Ishikawa (cell line): ENCODE measurements at regions not wholly inside any gene's neighbourhood (a gene's known extent, or its start where the extent isn't known, plus 50 kb on each side); places are given as distances from the start of the nearest gene placed in this dataset.

Experiments used
- CEBPB ChIP-seq: IDR thresholded peaks from 2 replicates; pipeline ENCODE4 v1.6.1; 2012
- CREB1 ChIP-seq: IDR thresholded peaks from 2 replicates; pipeline ENCODE4 v1.6.1; 2012; ENCODE audit warnings: low read depth
- EGR1 ChIP-seq: IDR thresholded peaks from 2 replicates; pipeline ENCODE4 v1.6.1; 2012
- EP300 ChIP-seq: IDR thresholded peaks from 2 replicates; pipeline ENCODE4 v1.6.1; 2012; ENCODE audit warnings: borderline replicate concordance
- FOXM1 ChIP-seq: IDR thresholded peaks from 2 replicates; pipeline ENCODE4 v1.6.1; 2012; ENCODE audit warnings: low read depth, borderline replicate concordance
- MAX ChIP-seq: IDR thresholded peaks from 2 replicates; pipeline ENCODE4 v1.6.1; 2012
- NFIC ChIP-seq: IDR thresholded peaks from 2 replicates; pipeline ENCODE4 v1.6.1; 2012
- RAD21 ChIP-seq: IDR thresholded peaks from 2 replicates; pipeline ENCODE4 v1.6.1; 2012; ENCODE audit warnings: low read depth
- REST ChIP-seq: IDR thresholded peaks from 2 replicates; pipeline ENCODE4 v1.6.1; 2012; ENCODE audit warnings: low read depth, mild to moderate bottlenecking
- TAF1 ChIP-seq: IDR thresholded peaks from 2 replicates; pipeline ENCODE4 v1.6.1; 2012; ENCODE audit warnings: low read depth, mild to moderate bottlenecking
- TCF12 ChIP-seq: IDR thresholded peaks from 2 replicates; pipeline ENCODE4 v1.6.1; 2012; ENCODE audit warnings: low read depth
- TEAD4 ChIP-seq: IDR thresholded peaks from 2 replicates; pipeline ENCODE4 v1.6.1; 2012
- YY1 ChIP-seq: IDR thresholded peaks from 2 replicates; pipeline ENCODE4 v1.6.1; 2012; ENCODE audit warnings: low read depth
- ZBTB7A ChIP-seq: IDR thresholded peaks from 2 replicates; pipeline ENCODE4 v1.6.1; 2012; ENCODE audit warnings: low read depth
- TF ChIP-seq, protein P1 (sequence below): IDR thresholded peaks from 2 replicates; pipeline ENCODE4 v1.6.1; 2012

DNA sequence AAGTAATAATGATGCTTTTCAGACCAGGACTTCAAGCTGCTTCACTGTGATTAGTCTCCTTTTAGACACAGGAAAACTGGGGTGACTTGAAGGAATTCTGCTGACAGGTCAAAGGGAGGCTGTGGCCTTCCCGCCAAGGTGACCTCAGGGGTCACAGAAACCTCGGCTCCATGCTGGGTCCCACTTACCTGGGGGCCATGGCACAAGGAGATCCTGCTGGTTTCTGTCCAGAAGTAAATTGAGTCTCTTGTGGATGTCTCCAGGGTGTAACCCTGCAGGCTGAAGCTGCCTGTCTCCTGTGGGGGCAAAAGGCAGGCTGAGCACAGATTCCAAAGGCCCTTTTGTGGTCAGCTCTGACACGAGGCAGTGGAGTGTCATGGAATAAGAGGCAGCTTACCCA is 138.7 kb upstream of the MED13L start:
- TF ChIP-seq RAD21 (no peak), EGR1 (no peak), CREB1 (no peak), TCF12 (no peak), TAF1 (no peak), YY1 (no peak), ZBTB7A (no peak), NFIC (no peak), MAX (no peak)
- TF ChIP-seq, protein P1, sequence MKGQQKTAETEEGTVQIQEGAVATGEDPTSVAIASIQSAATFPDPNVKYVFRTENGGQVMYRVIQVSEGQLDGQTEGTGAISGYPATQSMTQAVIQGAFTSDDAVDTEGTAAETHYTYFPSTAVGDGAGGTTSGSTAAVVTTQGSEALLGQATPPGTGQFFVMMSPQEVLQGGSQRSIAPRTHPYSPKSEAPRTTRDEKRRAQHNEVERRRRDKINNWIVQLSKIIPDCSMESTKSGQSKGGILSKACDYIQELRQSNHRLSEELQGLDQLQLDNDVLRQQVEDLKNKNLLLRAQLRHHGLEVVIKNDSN = no peak

DNA sequence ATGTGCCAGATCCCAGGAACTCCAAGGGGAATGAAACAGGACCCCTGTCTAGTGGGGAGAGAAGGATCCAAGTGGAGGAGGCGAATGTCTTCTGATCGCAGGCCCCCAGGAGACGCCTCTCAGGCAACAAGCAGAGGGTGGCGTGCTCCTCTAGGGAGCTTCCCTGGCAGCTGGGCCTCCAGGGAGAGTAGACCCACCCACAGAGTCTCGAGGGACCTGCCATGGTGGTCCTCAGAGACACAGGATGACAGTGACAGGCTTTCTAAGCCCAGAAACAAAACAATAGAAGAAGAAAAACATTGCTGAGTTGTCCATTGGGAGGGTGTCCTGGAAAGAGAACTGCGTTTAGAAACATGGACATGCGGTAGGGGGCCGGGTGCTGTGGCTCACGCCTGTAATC is 140.6 kb upstream of the MAP1LC3B2 start:
- TF ChIP-seq TAF1 = no peak
- TF ChIP-seq MAX = no peak
- TF ChIP-seq, protein P1 = no peak
- no peak for TF ChIP-seq ZBTB7A
- TF ChIP-seq CREB1 = no peak
- no peak for TF ChIP-seq TEAD4
- TF ChIP-seq CEBPB = no peak
- TF ChIP-seq EGR1 = no peak
- TF ChIP-seq REST = no peak
- TF ChIP-seq FOXM1 = no peak
- no peak for TF ChIP-seq TCF12
- TF ChIP-seq EP300 = no peak
- TF ChIP-seq RAD21 = no peak
- no peak for TF ChIP-seq NFIC
- no peak for TF ChIP-seq YY1

DNA sequence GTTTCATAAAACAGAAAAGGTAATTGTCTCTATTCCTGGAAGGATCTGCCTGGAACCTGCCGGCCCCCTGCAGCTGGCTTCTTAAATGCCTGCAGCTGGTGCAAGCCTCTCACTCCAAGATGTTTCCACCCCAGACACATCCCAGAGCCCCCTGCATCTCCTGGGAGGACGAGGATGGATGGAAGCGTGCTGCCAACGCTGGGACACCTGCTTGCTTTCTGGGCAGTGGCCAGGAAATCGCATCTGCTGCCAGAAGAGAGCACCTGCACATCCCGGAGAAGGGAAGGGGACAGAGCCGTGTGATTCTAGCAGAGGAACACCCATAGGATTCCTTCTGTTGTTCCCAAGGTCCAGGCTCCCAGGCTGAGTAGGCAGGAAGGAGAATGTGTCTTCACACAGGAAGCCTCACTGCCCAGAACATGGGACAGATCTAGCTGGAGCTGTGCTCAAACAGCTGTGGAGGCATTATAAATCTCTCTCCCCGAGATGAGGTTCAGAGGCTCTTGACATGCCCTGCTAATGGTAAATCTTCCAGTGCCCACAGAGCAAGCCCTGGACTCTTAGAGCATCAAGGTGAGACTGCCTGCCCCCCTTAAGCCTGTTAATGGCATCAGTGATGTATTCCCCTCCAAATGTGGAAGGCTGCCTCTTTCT is 138.8 kb upstream of the MAP1LC3B2 start:
- TF ChIP-seq YY1 = no peak
- no peak for TF ChIP-seq RAD21

DNA sequence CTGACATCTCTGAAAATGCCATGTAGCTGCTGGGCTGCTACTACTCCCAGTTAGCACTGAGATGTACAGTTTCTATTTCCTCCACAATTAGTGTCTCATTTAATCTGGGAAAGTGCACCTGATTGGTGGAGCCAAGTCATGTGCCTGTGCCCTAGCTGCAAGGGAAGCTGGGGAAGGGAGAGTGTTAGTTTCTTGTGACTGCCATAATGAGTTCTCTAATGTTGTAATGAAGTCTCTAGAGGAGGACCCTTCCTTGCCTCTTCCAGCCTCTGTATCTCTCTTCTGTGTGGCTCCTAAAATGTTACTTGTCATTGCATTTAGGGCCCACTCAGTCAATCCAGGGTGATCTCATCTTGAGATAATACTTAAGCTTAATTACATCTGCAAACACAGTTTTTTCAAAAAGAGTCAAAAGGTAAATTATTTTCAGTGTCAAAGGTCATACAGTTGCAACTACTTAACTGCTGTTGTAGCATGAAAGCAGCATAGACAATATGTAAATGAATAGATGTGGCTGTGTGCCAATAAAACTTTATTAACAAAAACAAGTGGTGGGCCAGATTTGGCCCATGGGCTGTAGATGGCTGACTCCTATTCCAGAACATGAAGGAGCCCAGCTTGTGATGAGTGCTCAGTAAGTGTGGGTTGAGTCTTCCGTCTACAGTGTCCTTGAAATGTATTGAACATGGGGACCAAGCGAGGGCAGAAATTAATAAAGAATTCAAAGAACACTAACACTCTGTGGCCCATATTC is 137.2 kb upstream of the MAP1LC3B2 start:
- TF ChIP-seq, protein P1 = peak; percentile 61
- TF ChIP-seq EP300 = no peak

- TF ChIP-seq YY1 (no peak), REST (no peak), MAX (no peak), CEBPB (no peak), EP300 (no peak), ZBTB7A (no peak), TCF12 (no peak), CREB1 (no peak), NFIC (no peak), EGR1 (no peak), TAF1 (no peak), FOXM1 (no peak), TEAD4 (no peak), RAD21 (no peak)
- TF ChIP-seq, protein P1 = no peak
Measured at GRCh38 chr12:116423094-116423493, 136.1 kb upstream of the MAP1LC3B2 start.
